SK-N-MC (cell line): ENCODE measurements at regions not wholly inside any gene's neighbourhood (a gene's known extent, or its start where the extent isn't known, plus 50 kb on each side); places are given as distances from the start of the nearest gene placed in this dataset.

Source experiments
- EZH2 ChIP-seq: fragments of 200-600 bp; sonication (generic); IDR thresholded peaks from one replicate; pipeline ENCODE4 v1.6.1; 2017; ENCODE audit warnings: antibody characterized with exemption
- FOXP2 ChIP-seq: optimal IDR thresholded peaks from 2 replicates; pipeline ENCODE3; 2011; ENCODE audit warnings: mild to moderate bottlenecking, moderate library complexity; ENCODE audit not compliant: insufficient read depth; ENCODE audit errors: extremely low read length, control extremely low read depth

GRCh38 chr1:68308034-68308433, 75.7 kb upstream of the WLS start:
- TF ChIP-seq EZH2 (no peak), FOXP2 (no peak)
